DMS114 treated with DMSO at 0.1 percent for 48 hours (cell line): ENCODE measurements at regions not wholly inside any gene's neighbourhood (a gene's known extent, or its start where the extent isn't known, plus 50 kb on each side); places are given as distances from the start of the nearest gene placed in this dataset.

Experiments
- DNase-seq: peaks from one replicate; lab custom pipeline; 2025; ENCODE audit not compliant: unreplicated experiment; lab: John Stamatoyannopoulos, UW

DNA sequence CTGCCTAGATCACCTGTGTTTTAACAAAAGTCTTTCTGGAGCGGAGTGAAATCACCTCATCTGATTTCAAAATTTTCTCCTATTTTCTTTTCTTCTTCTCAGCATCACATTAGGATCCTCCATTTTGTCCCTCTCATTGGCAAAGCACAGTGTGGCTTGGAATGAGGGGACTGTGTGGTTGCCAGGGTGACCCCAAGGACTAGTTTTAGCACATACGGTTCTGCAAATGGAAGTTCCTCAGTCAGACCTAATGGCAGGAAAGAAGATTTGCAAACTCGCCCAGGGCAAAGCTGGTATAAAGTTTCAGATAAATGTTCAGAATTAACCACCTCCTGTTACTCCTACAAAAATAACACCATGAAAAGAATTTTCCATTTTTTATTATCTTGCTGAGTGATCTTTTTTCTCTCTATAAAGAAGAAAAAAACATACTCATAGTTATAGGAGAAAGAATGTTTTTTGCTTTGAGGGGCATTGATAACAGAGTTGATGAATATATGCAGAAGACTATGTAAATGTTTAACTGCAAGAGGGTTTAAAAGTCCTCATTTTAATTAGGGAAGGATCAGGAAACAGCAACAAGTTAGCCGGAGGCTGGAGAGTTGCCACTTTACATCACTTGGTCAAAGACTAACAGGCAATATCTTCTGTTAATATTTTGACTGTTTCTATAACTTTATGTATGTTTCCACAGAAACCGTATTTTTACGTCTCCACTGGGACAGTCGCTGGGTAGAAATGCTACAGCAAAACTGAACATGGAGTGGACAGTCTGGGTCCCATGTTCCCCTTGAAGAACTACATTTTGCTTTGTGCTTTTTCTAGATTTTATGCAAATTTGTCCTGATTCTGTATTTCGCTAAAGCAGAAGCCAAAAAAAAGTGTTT is 257.8 kb downstream of the NR2F1-AS1 start:
- DNase-seq: no peak

DNA sequence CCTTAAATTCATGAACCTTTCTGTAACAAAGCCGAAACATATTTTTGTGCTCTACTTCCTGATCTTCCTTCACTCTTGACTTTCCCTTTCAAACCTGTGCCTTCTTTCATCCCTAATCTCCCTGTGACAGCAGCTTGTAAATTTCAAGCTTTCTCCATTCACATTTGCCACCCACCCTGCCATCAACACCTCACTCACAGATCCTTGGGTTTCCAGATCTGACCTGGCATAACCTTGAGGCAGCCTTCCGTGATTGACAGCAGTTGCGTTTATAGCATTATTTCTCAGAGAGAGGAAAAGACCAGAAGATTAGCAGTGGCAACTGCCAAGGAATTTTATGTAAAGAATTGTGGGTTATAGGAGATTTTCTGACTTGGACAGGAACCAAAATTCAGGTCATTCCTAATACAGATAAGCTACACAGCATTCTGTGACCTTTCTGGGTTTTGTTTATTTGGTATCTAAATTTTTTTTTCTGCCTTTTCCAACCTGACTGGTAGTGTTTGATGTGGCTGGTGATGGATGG is 260.0 kb downstream of the NR2F1-AS1 start:
- no peak for DNase-seq

DNA sequence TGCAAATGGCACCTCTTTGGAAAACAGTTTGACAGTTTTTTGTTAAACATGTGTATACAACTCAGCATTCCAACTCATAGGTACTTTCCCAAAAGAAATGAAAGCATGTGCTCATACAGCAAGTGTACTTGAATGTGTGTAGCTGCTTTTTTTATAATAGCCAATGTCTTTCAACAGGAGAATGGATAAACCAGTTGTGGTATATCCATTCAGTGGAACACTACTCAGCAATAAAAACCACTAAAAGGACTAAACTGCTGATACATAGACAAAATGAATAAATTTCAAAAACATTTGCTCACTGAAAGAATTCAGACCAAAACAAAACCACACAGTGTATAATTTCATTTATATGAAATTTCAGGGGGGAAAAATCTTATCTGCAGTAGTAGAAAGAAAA is 267.3 kb downstream of the NR2F1-AS1 start:
- DNase-seq: no peak

DNA sequence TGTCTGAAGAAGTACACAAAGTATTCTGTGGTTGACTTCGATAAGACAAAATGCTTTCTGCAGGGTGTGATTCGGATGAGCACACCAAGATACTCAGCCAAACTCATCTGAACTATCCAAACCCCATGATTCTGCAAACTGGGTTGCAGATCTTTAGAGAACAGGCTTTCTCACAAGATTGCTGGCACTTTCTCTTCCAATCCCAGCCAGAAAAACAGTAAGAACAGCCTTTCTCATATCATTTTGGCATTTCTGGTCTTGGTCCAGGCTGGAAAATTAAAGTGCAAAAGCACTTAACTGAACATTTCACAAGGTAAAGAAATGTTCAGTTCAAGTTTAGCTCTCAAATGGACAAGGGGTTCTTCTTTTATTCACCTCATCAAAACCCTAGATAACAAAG is 269.1 kb downstream of the NR2F1-AS1 start:
- DNase-seq: no peak

DNA sequence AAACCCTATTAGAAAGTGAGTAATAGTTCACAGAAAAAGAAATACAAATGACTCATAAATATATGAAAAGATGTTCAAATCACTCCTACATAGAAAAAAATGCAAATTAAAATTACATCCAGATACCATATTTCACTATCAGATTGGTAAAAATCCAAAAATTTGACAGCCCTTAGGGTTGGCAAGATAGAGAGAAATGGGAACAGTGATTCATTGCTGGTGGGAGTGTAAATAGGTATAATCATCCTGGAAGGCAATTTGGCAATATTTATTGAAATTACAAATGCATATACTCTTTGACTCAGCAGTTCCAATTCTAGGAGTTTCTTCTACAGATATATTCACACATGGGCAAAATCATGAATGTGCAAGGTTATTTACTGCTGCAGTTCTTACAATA is 273.5 kb downstream of the NR2F1-AS1 start:
- no peak for DNase-seq

DNA sequence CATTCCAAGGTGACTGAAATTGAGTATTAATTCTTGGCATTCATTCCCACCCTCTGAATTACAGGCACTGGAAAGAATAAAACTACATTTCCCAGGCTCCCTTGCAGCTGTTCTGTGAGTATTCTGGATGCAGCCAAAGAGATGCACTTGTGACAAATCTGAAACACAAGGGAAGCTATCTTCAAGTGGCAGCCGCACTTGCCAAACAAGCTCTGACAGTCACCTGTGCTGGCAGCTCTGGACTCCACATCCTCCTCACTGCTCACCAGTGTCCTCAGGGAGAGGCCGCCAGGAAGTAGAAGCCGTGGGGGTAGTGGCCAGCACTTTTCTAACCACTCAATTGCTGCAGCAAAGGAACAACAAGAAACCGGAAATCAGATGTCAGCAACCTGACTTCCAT is 275.0 kb downstream of the NR2F1-AS1 start:
- no peak for DNase-seq

DNA sequence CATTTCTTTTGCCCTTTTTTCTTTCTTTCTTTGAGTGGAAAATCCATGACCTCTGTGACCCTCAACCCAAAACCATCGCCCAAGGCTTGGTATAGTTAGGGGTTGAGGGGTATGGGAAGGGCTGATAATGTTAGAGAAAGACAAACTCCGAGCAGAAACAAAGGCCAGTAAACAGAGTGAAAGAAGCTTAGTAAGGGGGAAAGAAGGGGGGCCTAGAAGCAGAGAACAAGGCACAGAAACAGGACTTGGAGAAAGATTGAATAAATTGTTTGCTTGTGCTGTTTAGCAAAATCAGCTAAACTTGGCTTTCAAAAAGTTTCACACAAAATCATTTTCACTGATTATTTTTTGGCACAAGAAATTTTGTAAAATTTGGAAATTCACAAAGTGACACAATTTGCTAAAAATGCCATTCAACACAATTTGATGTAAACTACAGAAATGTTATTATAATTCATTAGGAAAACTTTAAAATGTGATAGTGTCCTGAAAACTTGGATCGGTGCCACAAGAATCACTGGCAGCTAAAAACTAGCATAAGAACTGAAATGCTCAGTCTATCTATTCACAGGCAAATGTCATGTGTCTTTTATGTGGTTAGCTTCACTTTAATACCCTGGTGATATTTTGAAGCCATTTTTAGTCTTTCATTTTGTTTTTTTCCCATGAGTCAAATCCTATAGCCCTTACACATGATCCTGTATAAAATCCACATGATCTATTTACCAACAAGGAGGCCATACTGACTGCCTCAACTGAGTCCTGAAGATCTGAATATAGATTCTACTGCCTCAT is 276.4 kb downstream of the NR2F1-AS1 start:
- no peak for DNase-seq

DNA sequence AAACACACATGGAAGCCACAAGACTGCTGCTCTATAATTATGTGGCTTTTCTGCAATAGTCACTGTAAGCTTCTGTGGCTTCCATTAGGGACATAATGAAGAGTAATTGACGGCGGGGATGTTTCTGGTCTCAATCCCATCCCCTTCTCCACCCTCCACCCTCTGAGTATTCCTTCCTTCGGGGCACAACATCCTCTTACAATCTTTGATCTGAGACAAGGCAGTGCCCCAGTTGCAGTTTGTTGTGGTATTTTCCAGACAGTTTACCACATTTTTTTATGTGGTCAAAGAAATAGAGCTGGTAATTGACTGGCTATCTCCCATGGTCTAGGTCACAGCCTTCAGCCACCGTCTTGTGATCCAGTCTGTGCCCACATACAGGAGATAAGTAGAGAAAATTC is 277.7 kb downstream of the NR2F1-AS1 start:
- no peak for DNase-seq

DNA sequence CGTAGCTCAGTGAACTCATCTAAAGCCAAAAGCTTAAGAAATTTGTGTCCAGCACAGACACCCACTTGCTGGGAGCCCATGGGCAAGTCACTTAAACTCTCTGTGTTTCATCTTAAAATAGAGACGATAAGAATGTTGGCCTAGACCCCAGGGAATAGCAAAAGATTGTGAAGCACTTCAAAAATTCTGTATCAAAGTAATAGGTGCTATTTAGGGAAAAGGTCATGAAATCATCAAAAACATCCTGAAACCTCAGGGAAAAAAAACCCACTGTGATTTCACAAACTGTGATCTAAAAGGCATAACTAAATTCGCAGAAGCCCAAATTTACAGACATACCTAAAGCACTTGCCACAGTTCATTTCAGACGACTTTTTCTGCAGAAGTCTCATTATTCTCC is 278.3 kb downstream of the NR2F1-AS1 start:
- no peak for DNase-seq

DNA sequence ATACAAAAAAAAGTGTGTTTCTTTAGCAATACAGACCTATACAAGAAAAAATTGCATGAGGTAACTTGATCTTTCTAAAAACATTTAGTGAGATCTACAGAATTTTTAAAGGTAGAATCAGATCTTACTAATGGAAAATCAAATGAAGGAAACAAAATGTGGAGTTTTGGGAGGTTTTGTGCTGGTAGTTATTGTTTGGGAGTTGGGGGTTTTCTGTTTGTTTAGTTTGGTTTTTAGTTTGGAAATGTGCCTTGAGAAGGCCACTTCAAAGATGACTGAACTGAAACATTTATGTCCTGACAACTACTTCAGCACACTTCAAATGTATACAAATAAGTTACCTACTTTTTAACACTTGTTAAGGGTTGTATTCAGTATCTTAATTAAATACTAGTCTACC is 280.1 kb downstream of the NR2F1-AS1 start:
- no peak for DNase-seq

DNA sequence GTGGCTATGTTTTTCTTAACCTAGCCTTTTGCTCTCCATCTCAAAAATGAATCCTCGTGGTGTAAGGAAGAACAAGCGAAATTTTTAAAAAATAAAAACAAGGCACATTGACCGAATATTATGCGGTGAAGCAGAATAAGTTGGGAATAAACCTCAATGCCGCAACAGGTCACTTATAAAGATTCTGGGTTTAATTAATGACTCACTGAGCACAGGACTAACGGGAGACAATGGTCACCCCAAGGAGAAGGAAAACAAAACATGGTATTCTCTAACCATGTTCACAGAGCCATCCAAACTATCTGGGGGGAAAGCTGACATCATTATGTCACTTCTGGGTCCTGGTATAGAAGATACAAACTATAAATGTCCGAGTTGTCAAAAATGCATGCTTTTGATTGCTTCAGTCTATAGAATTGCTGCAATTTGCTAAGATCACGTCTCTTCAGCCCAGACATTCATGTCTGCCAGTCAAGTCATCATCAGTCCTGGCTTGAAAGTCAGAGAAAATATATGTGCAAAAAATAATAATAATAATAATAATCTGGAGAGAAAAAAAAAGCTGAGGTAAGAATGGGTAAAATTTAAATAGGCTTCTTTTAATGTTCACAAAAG is 280.6 kb downstream of the NR2F1-AS1 start:
- no peak for DNase-seq

DNA sequence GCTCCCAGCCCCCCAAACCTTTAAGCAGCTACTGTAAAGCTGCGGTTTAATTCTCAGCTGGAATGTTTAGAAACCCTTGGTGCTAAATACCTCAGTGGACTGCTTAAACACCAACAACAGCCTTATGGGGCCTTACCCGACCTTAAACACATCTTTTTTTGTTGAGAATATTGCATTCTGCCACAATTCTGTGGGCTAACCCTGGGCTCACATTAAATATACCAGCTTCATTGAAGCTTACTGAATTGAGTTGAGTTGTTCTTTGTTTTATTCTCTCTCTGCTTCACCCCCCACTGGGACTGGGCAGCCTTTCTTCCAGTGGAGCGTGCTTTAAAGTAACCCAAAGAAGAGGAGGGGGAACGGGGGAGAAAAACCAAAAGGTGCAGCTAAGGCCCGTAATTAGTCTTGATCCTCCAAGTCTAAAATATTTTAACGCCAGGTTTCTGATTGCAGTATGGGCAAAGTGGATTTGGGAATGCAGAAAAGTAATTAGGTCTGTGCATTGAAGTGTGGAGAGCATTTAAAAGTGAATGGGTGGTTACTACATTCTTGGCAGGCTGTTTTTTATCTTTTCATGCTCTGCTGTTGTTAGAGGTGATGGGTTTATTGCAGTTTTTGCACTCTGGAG is 281.2 kb downstream of the NR2F1-AS1 start:
- DNase-seq: no peak

DNA sequence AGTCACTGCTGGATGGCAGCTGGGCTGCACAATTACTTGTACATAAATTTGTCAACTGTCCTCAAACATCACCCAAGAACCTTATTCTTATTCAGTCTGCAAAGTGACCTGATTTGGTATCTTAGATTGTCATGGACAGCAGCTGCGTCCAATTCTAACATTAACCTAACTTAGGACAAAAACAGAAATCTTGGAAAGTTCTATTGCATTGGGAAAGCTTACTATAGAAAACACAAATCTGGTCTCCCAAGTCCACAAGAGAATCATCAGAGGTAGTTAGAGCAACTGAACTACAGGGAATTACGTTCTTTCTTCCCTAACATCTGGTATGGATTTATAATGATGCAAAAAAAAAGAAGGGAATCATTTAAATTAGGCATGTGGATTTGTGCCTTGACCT is 283.9 kb downstream of the NR2F1-AS1 start:
- no peak for DNase-seq

DNA sequence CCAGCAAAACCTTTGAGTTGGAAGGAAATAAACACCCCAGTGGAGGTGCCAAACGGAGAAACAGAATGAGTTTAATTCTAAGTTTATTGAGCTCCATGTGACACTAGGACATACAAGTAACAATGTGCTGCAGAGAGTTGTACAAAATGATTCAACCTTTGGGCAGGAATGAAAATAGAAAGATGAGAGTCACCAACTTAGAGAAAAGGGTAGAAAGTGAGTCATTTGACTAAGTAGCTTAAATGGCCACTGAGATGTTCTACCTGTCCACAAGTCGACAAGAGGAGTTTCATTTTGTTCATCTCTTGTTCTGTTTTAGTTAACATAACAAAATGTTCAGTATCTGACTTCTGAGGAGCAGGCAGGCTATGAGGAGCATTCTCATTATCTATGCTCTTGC is 284.7 kb downstream of the NR2F1-AS1 start:
- DNase-seq: no peak

DNA sequence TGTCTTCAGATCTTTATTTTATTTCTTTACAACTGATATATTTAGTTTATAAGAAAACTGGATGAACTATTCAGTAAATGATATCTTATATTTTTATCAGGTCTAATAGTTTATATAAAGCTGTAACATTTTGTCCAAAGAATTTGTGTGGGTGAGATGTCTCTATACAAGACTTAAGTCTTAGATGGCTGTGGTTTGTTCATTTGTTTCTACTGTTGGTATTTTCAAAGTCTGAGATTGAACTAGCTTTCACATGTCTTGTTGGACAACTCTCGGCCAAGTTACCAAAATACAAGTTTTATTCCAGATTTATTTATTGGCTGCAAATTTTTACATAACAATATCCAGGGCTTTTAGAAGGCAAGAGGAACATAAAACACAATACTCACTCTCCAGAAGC is 286.0 kb downstream of the NR2F1-AS1 start:
- DNase-seq: no peak

DNA sequence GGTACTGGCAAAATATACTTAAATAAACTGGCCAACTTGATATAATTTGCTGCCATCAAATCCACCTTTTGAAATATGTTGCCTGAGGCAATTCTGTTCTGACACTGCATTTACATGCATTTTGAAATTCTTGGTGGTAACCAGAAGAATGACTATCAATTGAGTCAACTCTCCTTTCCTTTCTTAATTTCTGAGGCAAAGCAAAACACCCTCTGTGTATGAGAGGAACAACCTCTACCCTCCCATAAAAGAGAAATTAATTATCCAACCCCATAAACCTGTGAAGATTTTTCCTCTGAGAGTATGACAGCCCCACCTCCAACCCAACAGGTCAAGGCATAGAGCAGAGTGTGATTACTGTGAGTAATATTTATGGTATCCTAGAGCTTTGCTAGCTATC is 286.8 kb downstream of the NR2F1-AS1 start:
- no peak for DNase-seq

DNA sequence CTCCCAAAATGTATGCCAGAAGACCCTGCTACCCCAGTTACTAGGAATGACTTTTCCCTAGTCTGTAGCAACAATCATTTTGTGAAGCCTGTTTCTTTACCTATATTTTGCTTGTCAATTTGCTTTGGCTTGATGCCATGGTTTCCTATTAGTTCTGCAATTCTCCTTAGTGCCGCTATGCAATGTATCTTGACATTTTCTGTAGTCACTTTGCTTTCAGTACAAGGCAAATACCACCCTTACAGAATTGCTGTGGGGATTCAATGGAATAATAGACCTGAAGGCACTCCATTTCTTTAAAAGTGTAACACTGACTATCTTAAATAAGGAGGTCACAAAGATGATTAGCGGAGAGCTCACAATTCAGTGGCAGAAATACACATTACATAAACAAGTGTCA is 291.1 kb downstream of the NR2F1-AS1 start:
- no peak for DNase-seq

DNA sequence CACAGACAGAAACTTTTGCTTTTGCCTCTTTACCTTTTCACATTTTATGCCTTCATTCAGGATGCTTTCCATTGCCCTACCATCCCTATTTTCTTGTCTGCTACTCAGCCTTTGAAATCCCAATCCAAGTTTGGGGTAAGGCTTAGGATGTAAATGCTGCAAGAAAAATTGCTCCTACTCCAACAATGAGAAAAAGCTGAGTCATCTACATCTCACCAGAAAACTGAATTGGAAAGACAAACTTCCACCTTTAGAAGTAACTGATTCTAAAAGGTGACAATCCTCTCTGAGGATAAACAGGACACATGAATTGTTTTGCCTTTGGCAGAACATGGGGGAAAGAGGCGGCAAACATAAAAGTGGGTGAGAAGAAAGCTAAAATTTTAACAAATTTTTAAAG is 295.6 kb downstream of the NR2F1-AS1 start:
- no peak for DNase-seq

DNA sequence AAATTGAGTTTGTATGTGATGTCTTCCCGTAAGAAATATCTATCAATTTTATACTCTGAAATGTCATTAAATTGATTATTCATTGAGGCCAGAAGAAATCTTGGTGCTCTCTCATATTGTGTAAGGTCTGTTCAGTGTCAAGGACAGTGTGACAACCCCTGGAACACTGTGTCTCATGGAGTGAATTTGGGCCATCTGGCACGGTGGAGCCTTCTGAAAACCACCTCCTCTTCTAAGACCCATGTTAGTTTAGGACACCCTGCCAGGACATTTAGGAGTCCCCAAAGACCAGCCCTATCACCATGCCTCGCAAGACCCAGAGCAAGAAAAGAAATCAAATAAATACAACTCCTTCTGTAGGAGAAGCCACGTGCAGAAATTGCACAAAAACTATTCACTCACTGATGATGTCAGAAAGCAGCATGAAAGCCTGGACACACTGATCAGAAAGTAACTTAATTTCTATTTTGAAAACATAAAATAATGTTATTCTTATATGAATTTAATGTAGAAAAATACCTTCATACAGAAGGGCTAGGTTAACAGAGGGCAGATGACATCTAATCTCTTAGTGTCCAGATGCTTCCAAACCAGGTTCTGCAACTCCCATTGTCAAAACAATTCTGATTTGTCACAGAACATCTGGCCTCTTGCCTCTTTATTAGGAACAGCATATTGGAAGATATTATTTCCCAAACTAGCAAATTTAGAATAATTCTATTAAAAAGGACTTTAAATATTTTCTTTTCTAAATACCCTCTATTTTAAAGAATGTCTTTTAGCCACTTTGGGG is 298.8 kb downstream of the NR2F1-AS1 start:
- no peak for DNase-seq

DNA sequence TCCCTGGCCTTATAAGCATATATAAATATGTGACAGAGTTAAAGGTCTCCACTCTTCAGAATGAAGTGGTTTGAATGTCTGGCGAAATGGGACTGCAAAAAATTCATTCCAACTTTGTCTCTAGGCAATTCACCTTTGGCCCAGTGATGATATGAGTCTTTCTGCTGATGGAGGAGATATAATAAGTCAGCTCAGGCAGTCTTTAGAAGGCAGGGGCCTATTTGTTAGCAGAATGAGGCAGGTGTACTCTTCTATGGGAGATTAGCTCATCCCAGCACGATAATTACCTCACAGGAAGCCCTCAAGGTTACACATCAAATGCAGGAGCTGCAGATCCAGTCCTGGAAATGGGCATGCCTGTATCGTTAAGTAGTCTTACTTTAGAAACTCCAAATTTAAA is 300.5 kb downstream of the NR2F1-AS1 start:
- no peak for DNase-seq
